Fibroblast of the aortic adventitia (primary cell): ENCODE measurements at regions not wholly inside any gene's neighbourhood (a gene's known extent, or its start where the extent isn't known, plus 50 kb on each side); places are given as distances from the start of the nearest gene placed in this dataset.
A peak's percentile ranks its signal among the peaks of the same experiment; 100 is the strongest.
"Not testable (repeated sequence)": the region's sequence is repeated elsewhere in the genome, so short reads cannot be mapped to it uniquely, and the experiment has no call there.

Source experiments
- DNase-seq: peaks from one replicate; pipeline ENCODE4 v3.0.0-alpha.2; 2010; ENCODE audit warnings: low read depth
- H3K4me3 ChIP-seq: 2 replicates; pipeline ENCODE4 v1.5.1; 2011; ENCODE audit warnings: low read depth, mild to moderate bottlenecking, control low read depth, low read length, moderate library complexity

DNA sequence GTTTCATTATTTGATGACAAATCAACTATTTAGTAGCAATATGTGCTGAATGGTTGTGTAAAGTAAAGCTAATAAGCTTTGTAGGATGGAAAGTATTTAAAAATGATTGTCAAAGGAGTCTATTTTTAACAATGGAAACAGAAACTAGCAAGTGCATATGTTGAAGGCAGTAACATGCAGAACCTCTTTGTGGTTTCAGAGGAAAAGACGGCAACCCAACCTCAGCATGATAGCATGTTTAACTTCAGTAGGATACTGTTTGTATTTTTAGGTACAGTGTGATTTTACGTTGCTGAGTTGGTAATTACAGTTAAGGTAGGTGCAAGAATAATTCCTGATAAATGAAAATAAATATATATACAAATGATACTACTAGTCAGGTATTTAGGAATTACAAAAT lies 545.4 kb downstream of the CDY1 start:
- not testable (repeated sequence) for H3K4me3 ChIP-seq

GRCh38 chrY:26179326-26179725 lies 557.4 kb downstream of the CDY1 start:
- not testable (repeated sequence) for DNase-seq, H3K4me3 ChIP-seq

More for the DNA sequence above, 545.4 kb downstream of the CDY1 start:
- not testable (repeated sequence) for DNase-seq

DNA sequence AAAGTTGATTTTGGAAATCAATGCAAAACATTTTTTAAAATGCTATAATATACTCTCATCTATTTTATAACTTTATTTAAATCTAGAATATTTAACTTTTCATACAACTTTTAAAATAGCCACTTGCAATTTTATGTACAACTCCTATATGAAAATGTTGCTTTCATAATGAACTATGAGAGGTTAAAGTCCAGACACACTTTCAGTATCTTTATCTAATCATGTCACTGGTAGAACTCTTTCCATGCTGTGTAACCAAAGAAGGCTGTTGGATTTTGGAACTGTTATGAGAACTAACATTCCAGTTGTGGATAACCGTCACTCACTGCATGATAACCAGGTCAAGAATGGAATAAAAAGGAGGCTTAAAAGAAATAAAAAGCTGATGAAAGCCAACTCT lies 603.1 kb downstream of the CDY1 start:
- DNase-seq, H3K4me3 ChIP-seq: not testable (repeated sequence)

GRCh38 chrY:26225468-26225867 lies 603.6 kb downstream of the CDY1 start:
- H3K4me3 ChIP-seq, DNase-seq: not testable (repeated sequence)

DNA sequence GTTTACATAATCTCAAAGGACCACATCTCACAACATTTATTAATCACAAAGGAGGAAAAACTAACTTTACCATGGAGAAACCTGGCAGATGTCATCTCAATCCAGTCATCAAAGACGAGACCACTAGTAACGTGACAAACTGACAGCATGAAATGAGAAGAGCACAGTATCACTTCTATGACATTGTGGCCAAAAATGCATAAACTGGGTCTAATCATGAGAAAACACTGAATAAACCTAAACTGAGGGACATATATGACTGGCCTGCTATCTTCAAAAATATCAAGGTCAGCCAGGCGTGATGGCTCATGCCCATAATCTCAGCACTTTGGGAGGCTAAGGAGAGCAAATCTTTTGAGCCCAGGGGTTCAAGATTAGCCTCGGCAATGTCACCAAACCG lies 619.0 kb downstream of the CDY1 start:
- DNase-seq, H3K4me3 ChIP-seq: not testable (repeated sequence)

DNA sequence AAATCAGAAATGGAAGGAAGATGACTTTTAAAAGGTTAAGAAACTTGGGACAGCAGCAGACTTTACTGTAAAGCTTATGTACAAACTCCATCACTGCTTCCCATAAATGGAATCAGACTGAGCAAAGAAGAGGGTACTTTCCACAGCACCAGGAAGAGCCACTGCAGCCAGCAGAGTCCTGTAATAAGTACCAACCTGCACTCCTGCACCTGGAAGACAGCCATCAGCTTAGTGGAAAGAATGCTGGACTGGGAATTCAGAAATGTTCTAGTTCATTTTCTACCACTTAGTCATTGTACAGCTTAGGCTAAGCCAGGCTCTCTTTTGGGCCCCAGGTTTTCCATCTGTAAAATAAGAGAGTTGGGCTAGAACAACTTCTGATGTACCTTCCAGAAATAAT lies 632.3 kb downstream of the CDY1 start:
- not testable (repeated sequence) for H3K4me3 ChIP-seq, DNase-seq

DNA sequence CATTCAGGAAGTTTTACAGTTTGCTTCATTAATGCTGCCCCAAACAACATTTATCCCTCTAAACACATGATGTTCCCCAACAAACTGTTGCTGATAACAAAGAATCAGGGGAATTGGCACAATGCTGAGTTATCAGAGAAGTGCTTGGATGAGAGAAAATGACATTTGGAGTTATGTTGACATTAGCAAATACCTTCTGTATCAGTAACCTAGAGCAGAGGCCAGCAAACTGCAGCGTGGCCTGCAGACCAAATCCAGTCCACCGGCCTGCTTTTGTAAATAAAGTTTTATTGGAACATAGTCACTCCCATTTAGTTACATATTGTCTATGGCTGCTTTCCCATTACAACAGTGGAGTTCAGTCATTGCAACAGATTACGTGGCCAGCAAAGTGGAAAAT lies 643.5 kb downstream of the CDY1 start:
- not testable (repeated sequence) for DNase-seq, H3K4me3 ChIP-seq

GRCh38 chrY:26268421-26268820 lies 646.5 kb downstream of the CDY1 start:
- not testable (repeated sequence) for DNase-seq, H3K4me3 ChIP-seq

- not testable (repeated sequence) for H3K4me3 ChIP-seq, DNase-seq
Observed at GRCh38 chrY:26268934-26269333, 647.0 kb downstream of the CDY1 start.

GRCh38 chrY:26273089-26273488 lies 651.2 kb downstream of the CDY1 start:
- not testable (repeated sequence) for DNase-seq, H3K4me3 ChIP-seq

GRCh38 chrY:26306046-26306445 lies 684.1 kb downstream of the CDY1 start:
- DNase-seq, H3K4me3 ChIP-seq: not testable (repeated sequence)

DNA sequence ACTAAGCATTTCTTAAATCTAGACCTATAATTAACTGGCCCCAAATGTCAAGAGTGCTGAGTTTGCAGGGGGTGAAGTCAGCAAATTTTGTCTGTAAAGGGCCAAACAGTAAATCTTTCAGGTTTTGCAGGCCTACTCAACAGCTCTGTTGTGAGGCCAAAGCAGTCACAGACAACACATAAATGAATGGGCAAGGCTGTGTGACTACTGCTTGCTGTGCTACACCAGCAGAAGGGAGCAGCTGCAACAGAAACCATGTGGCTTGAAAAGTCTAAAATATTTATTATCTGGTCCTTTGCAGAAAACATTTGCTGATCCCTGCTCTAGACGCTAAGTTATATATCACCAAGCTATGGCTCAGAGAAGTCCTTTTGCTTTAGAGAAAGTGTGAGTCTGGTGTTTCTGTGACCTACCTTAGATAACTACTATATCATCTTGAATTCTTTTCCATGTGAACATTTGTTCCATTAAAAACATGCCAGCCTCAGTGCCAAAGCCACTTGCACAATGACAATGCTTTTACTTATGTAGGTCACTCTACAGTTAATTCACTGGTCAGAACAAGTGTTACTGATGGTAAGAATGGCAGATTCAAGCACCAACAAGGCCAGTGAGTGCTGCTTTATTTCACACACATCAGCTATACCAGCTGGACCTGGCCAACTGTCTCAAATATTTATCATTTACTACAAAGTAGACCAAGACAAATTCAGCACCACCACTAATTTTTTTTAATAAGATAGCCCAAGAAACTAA lies 684.9 kb downstream of the CDY1 start:
- not testable (repeated sequence) for DNase-seq, H3K4me3 ChIP-seq

- not testable (repeated sequence) for DNase-seq, H3K4me3 ChIP-seq
Observed at GRCh38 chrY:26308308-26308707, 686.4 kb downstream of the CDY1 start.

GRCh38 chrY:26315065-26315464 lies 693.1 kb downstream of the CDY1 start:
- peak; percentile 26 for DNase-seq
- H3K4me3 ChIP-seq = not testable (repeated sequence)

- DNase-seq, H3K4me3 ChIP-seq: not testable (repeated sequence)
Observed at GRCh38 chrY:26319488-26320202, 697.7 kb downstream of the CDY1 start.

DNA sequence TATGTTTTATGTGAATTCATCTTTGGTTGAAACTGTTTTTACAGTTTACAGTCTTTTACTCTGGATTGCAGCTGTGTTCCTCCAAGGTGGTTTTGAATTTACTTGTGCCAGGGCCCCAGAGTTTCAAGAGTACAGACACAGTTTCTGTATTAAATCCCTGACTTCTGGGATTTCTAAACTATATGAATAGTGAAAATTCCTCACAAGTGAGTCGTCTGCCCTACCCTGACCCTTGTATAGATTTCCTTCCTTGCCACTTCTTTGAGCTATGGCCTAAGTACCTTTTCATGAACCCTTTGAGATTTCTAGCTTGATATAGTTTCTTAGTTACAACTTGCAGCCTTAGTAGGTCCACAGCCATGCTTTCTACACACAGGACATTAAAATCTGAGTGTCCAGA lies 700.8 kb downstream of the CDY1 start:
- not testable (repeated sequence) for DNase-seq

DNA sequence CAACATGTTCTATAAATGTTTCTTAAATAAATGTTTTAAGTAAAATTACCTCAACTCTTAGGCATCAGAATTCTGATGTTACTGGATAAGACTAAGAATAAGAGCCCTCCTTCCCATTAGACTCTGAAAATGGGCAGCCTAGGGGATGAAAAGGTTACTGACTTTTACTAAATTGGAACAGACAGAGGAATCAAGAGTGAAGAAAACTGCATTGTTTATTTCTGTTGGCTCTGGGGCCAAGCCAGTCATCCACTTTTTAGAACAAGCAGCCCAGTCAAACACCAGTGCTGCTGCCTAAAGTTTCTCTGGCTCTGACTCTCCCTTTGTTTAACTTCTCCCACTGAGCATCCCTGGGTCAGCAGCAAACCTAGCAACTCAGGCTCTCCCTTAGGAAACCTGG lies 731.0 kb downstream of the CDY1 start:
- not testable (repeated sequence) for H3K4me3 ChIP-seq

More for the DNA sequence above, 700.8 kb downstream of the CDY1 start:
- not testable (repeated sequence) for H3K4me3 ChIP-seq

More for the DNA sequence above, 731.0 kb downstream of the CDY1 start:
- not testable (repeated sequence) for DNase-seq
